ENCODE measurements at regions not wholly inside any gene's neighbourhood (a gene's known extent, or its start where the extent isn't known, plus 50 kb on each side); places are given as distances from the start of the nearest gene placed in this dataset.
A peak's percentile ranks its signal among the peaks of the same experiment; 100 is the strongest.

GRCh38 chr4:165677081-165677480 lies 196.0 kb upstream of the TLL1 start:
- Histone ChIP-seq H3K4me1 (ENCODE audit: control insufficient read depth, extremely low read depth, insufficient read depth, low read length) (no peaks in the 10 kb centered on the region), H3K27me3 (ENCODE audit: control insufficient read depth, insufficient read depth, low read length) (no peaks in the 10 kb centered on the region), H2AFZ (ENCODE audit: low read length) (no peak overlapping the region), H3K36me3 (ENCODE audit: control insufficient read depth, insufficient read depth, low read length) (no peaks in the 10 kb centered on the region), H3K4me2 (ENCODE audit: extremely low read depth, insufficient read depth, low read length) (no peak overlapping the region), H3K27ac (ENCODE audit: insufficient read depth, low read length) (no peak overlapping the region), H3K9ac (ENCODE audit: insufficient read depth, low read length) (no peak overlapping the region), H3K9me3 (ENCODE audit: control insufficient read depth, insufficient read depth, low read depth, low read length) (no peaks in the 10 kb centered on the region), H3K79me2 (ENCODE audit: control insufficient read depth, insufficient read depth, low read length) (no peaks in the 10 kb centered on the region), H4K20me1 (ENCODE audit: control insufficient read depth, extremely low read depth, insufficient read depth, low read length) (no peaks in the 10 kb centered on the region), H3K4me3 (replicated peaks in 1 of 4; ENCODE audit: control extremely low read depth in 1 of 4, insufficient read depth in 1 of 4, low read depth in 3 of 4, low read length in 4 of 4) (no peak overlapping the region)
- TF ChIP-seq CTCF (conservative IDR thresholded peaks at IDR 0.05 in 1 of 2, IDR thresholded peaks at IDR 0.05 in 1 of 2; ENCODE audit: low read depth in 1 of 2, low read length in 2 of 2) (no peak), EZH2 (IDR thresholded peaks at IDR 0.05; ENCODE audit: low read length, missing control alignments) (no peak)
- DNase-seq (ENCODE audit: low read depth in 2 of 2) = no peak

DNA sequence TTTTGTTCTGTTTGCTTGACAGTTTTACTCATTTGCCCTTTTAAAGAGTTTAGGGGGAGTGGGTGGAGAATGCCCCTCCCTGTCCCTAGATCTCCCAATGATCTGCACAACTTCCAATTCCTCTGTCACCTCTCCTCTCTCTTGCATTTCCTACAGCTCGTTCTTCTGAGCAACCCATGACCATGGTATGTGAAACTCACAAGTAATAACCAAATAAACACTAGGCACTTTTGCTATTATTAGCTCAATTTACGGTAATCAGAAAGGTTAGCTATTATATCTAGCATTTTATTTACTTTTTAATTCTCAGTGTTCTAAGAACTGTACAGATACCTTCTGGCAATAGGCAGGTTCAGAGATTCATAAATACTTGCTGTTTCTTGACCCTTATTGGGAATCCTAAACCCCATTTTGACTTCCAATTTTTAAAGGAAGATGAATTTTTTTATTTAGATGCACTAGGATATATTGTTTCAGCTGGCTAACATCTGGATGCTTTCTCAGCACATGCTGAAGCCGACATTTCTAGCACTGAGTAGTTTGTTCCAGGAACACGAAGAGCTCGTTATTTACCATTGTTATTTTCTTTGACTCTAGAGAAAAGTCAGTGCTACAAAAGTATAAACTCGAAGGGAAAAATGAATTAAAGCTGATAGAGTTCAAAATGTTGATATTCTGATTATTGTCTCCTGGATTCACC lies 194.7 kb upstream of the TLL1 start:
- H3K4me1 ChIP-seq (ENCODE audit: control insufficient read depth, extremely low read depth, insufficient read depth, low read length) = no peaks in the 10 kb centered on the region
- peak in 1 of 2 donors; percentile 4 for DNase-seq (ENCODE audit: low read depth in 2 of 2)
- no peak for TF ChIP-seq CTCF (conservative IDR thresholded peaks at IDR 0.05 in 1 of 2, IDR thresholded peaks at IDR 0.05 in 1 of 2; ENCODE audit: low read depth in 1 of 2, low read length in 2 of 2)
- TF ChIP-seq EZH2 (IDR thresholded peaks at IDR 0.05; ENCODE audit: low read length, missing control alignments) = no peak
- no peak overlapping the region for H3K4me2 ChIP-seq (ENCODE audit: extremely low read depth, insufficient read depth, low read length)
- H3K27ac ChIP-seq (ENCODE audit: insufficient read depth, low read length) = no peak overlapping the region
- no peak overlapping the region for H3K9ac ChIP-seq (ENCODE audit: insufficient read depth, low read length)
- H3K9me3 ChIP-seq (ENCODE audit: control insufficient read depth, insufficient read depth, low read depth, low read length) = no peaks in the 10 kb centered on the region
- no peak overlapping the region for H3K4me3 ChIP-seq (replicated peaks in 1 of 4; ENCODE audit: control extremely low read depth in 1 of 4, insufficient read depth in 1 of 4, low read depth in 3 of 4, low read length in 4 of 4)
- H2AFZ ChIP-seq (ENCODE audit: low read length) = no peak overlapping the region
- no peaks in the 10 kb centered on the region for H3K27me3 ChIP-seq (ENCODE audit: control insufficient read depth, insufficient read depth, low read length)
- H3K79me2 ChIP-seq (ENCODE audit: control insufficient read depth, insufficient read depth, low read length) = no peaks in the 10 kb centered on the region
- no peaks in the 10 kb centered on the region for H4K20me1 ChIP-seq (ENCODE audit: control insufficient read depth, extremely low read depth, insufficient read depth, low read length)
- H3K36me3 ChIP-seq (ENCODE audit: control insufficient read depth, insufficient read depth, low read length) = no peaks in the 10 kb centered on the region

- H3K27me3 ChIP-seq (ENCODE audit: control insufficient read depth, insufficient read depth, low read length) = no peaks in the 10 kb centered on the region
- H3K4me1 ChIP-seq (ENCODE audit: control insufficient read depth, extremely low read depth, insufficient read depth, low read length) = no peaks in the 10 kb centered on the region
- no peaks in the 10 kb centered on the region for H3K36me3 ChIP-seq (ENCODE audit: control insufficient read depth, insufficient read depth, low read length)
- no peak overlapping the region for H3K4me3 ChIP-seq (replicated peaks in 1 of 4; ENCODE audit: control extremely low read depth in 1 of 4, insufficient read depth in 1 of 4, low read depth in 3 of 4, low read length in 4 of 4)
- H3K9me3 ChIP-seq (ENCODE audit: control insufficient read depth, insufficient read depth, low read depth, low read length) = no peaks in the 10 kb centered on the region
- H3K4me2 ChIP-seq (ENCODE audit: extremely low read depth, insufficient read depth, low read length) = no peak overlapping the region
- TF ChIP-seq CTCF (conservative IDR thresholded peaks at IDR 0.05 in 1 of 2, IDR thresholded peaks at IDR 0.05 in 1 of 2; ENCODE audit: low read depth in 1 of 2, low read length in 2 of 2) = no peak
- no peak for TF ChIP-seq EZH2 (IDR thresholded peaks at IDR 0.05; ENCODE audit: low read length, missing control alignments)
- no peaks in the 10 kb centered on the region for H3K79me2 ChIP-seq (ENCODE audit: control insufficient read depth, insufficient read depth, low read length)
- no peak for DNase-seq (ENCODE audit: low read depth in 2 of 2)
- H4K20me1 ChIP-seq (ENCODE audit: control insufficient read depth, extremely low read depth, insufficient read depth, low read length) = no peaks in the 10 kb centered on the region
- no peak overlapping the region for H3K9ac ChIP-seq (ENCODE audit: insufficient read depth, low read length)
- H3K27ac ChIP-seq (ENCODE audit: insufficient read depth, low read length) = no peak overlapping the region
- no peak overlapping the region for H2AFZ ChIP-seq (ENCODE audit: low read length)
Measured at GRCh38 chr4:165678936-165679325, 194.1 kb upstream of the TLL1 start.

Data from fibroblast of lung (primary cell).